ENCODE measurements at regions not wholly inside any gene's neighbourhood (a gene's known extent, or its start where the extent isn't known, plus 50 kb on each side); places are given as distances from the start of the nearest gene placed in this dataset.

- H3K4me1 ChIP-seq (ENCODE audit: control insufficient read depth, extremely low read depth, insufficient read depth, low read length): no peaks in the 10 kb centered on the region
- TF ChIP-seq EZH2 (IDR thresholded peaks at IDR 0.05; ENCODE audit: borderline replicate concordance, low read depth, low read length, severe bottlenecking): no peak
- DNase-seq (ENCODE audit: low read depth, low spot score): no peak
- ChIA-PET POLR2A (no interaction called here), CTCF (no interaction called here)
- intact Hi-C loops (cut with micrococcal nuclease): no loop called here
- no peak overlapping the region for H3K27ac ChIP-seq (ENCODE audit: insufficient read depth, low read depth, low read length)
- dilution Hi-C loops (cut with MboI; ENCODE audit: extremely low pct_ligation_motif_present, low sequenced_read_pairs): no loop called here
- no peaks in the 10 kb centered on the region for H3K9me3 ChIP-seq (replicated peaks; ENCODE audit: control insufficient read depth, insufficient read depth, low read length)
- no peak for FAIRE-seq
- no peaks in the 10 kb centered on the region for H4K20me1 ChIP-seq (replicated peaks; ENCODE audit: control insufficient read depth, extremely low read depth, insufficient read depth, low read length)
- H2AFZ ChIP-seq (ENCODE audit: low read depth, low read length): no peak overlapping the region
- H3K4me3 ChIP-seq (replicated peaks in 1 of 3; ENCODE audit: insufficient read depth in 1 of 3, low read depth in 1 of 3, low read length in 3 of 3): no peak overlapping the region
- H3K9ac ChIP-seq (replicated peaks; ENCODE audit: extremely low read depth, insufficient read depth, low read length): no peak overlapping the region
- no peak overlapping the region for H3K4me2 ChIP-seq (ENCODE audit: insufficient read depth, low read length)
- H3K79me2 ChIP-seq (ENCODE audit: control insufficient read depth, insufficient read depth, low read length): no peaks in the 10 kb centered on the region
- no peaks in the 10 kb centered on the region for H3K9me1 ChIP-seq (replicated peaks; ENCODE audit: control insufficient read depth, extremely low read depth, insufficient read depth, low read length)
- H3K36me3 ChIP-seq (ENCODE audit: control insufficient read depth in 2 of 2, extremely low read depth in 1 of 2, insufficient read depth in 2 of 2, low read length in 2 of 2): no peaks in the 10 kb centered on the region
- no peaks in the 10 kb centered on the region for H3K27me3 ChIP-seq (ENCODE audit: control insufficient read depth in 2 of 2, insufficient read depth in 2 of 2, low read length in 2 of 2)
- BruUV-seq (replicated peaks): no TSS peak
Measured at GRCh38 chr9:81477669-81478068, 211.7 kb downstream of the TLE1 start.

- Histone ChIP-seq H3K4me3 (replicated peaks in 1 of 3; ENCODE audit: insufficient read depth in 1 of 3, low read depth in 1 of 3, low read length in 3 of 3) (no peak overlapping the region), H3K4me1 (ENCODE audit: control insufficient read depth, extremely low read depth, insufficient read depth, low read length) (no peaks in the 10 kb centered on the region), H3K27ac (ENCODE audit: insufficient read depth, low read depth, low read length) (no peak overlapping the region), H3K9ac (replicated peaks; ENCODE audit: extremely low read depth, insufficient read depth, low read length) (no peak overlapping the region), H4K20me1 (replicated peaks; ENCODE audit: control insufficient read depth, extremely low read depth, insufficient read depth, low read length) (no peaks in the 10 kb centered on the region), H3K9me1 (replicated peaks; ENCODE audit: control insufficient read depth, extremely low read depth, insufficient read depth, low read length) (no peaks in the 10 kb centered on the region), H3K27me3 (ENCODE audit: control insufficient read depth in 2 of 2, insufficient read depth in 2 of 2, low read length in 2 of 2) (no peaks in the 10 kb centered on the region), H3K9me3 (replicated peaks; ENCODE audit: control insufficient read depth, insufficient read depth, low read length) (no peaks in the 10 kb centered on the region), H3K4me2 (ENCODE audit: insufficient read depth, low read length) (no peak overlapping the region), H3K36me3 (ENCODE audit: control insufficient read depth in 2 of 2, extremely low read depth in 1 of 2, insufficient read depth in 2 of 2, low read length in 2 of 2) (no peaks in the 10 kb centered on the region), H2AFZ (ENCODE audit: low read depth, low read length) (no peak overlapping the region), H3K79me2 (ENCODE audit: control insufficient read depth, insufficient read depth, low read length) (no peaks in the 10 kb centered on the region)
- TF ChIP-seq FOS (IDR thresholded peaks at IDR 0.05; ENCODE audit: borderline replicate concordance, insufficient read depth, low read length): no peak
- TF ChIP-seq EZH2 (IDR thresholded peaks at IDR 0.05; ENCODE audit: borderline replicate concordance, low read depth, low read length, severe bottlenecking): no peak
- no peak for TF ChIP-seq JUN (IDR thresholded peaks at IDR 0.05; ENCODE audit: borderline replicate concordance, insufficient read depth, insufficient read length, low read depth)
- TF ChIP-seq POLR2A (IDR thresholded peaks at IDR 0.05; ENCODE audit: low read depth, low read length): no peak
- no peak for TF ChIP-seq CTCF (IDR thresholded peaks at IDR 0.05; ENCODE audit: extremely low read depth in 1 of 2, insufficient read depth in 1 of 2, low read depth in 1 of 2, low read length in 2 of 2)
- TF ChIP-seq MYC (IDR thresholded peaks at IDR 0.05; ENCODE audit: low read depth, low read length): no peak
- no peak for TF ChIP-seq POLR2AphosphoS5 (IDR thresholded peaks at IDR 0.05; ENCODE audit: insufficient read depth, low read depth, low read length)
- no peak for TF ChIP-seq MAX (IDR thresholded peaks at IDR 0.05; ENCODE audit: insufficient read depth, insufficient read length)
- no peak for TF ChIP-seq GATA2 (IDR thresholded peaks at IDR 0.05; ENCODE audit: insufficient read depth, insufficient read length, low read depth, low read length)
- ChIA-PET POLR2A (no interaction called here), CTCF (no interaction called here)
- FAIRE-seq (no peak), DNase-seq (ENCODE audit: low read depth, low spot score) (no peak)
- no TSS peak for BruUV-seq (replicated peaks)
- intact Hi-C loops (cut with micrococcal nuclease): no loop called here
- dilution Hi-C loops (cut with MboI; ENCODE audit: extremely low pct_ligation_motif_present, low sequenced_read_pairs): no loop called here
Measured at GRCh38 chr9:81476813-81477490, 212.4 kb downstream of the TLE1 start.
